WTC11 (cell line): ENCODE measurements at regions not wholly inside any gene's neighbourhood (a gene's known extent, or its start where the extent isn't known, plus 50 kb on each side); places are given as distances from the start of the nearest gene placed in this dataset.

Experiments used
- ATAC-seq: fragments of 200-7000 bp; cut with Tn5 transposase; 2 replicates; pipeline ENCODE4 v1.10.0; 2021; ENCODE audit warnings: mild to moderate bottlenecking, moderate library complexity
- CTCF ChIA-PET: fragments of 300-600 bp; sonication (Branson Sonifier 250); formaldehyde crosslinking; loops from one replicate; lab custom pipeline; 2021; ENCODE audit warnings: antibody characterized with exemption; lab: Charles Lee
- POLR2A ChIA-PET: fragments of 350-600 bp; sonication (Branson Sonifier 250); formaldehyde crosslinking; loops from one replicate; lab custom pipeline; 2021; ENCODE audit warnings: antibody characterized with exemption; lab: Charles Lee
- DNase-seq: peaks from one replicate; pipeline ENCODE4 v3.0.0; 2021; ENCODE audit warnings: low spot score
- H3K27ac Mint-ChIP-seq: 2 replicates; pipeline ENCODE4 v1.8.0; 2021; ENCODE audit warnings: mixed read lengths
- H3K27me3 Mint-ChIP-seq: 2 replicates; pipeline ENCODE4 v1.8.0; 2021; ENCODE audit warnings: low read depth, mild to moderate bottlenecking, moderate library complexity, mixed read lengths
- H3K36me3 Mint-ChIP-seq: 2 replicates; pipeline ENCODE4 v1.8.0; 2021; ENCODE audit warnings: mixed read lengths
- H3K4me1 Mint-ChIP-seq: 2 replicates; pipeline ENCODE4 v1.8.0; 2022; ENCODE audit warnings: mixed read lengths
- H3K4me3 Mint-ChIP-seq: 2 replicates; pipeline ENCODE4 v1.8.0; 2021; ENCODE audit warnings: mild to moderate bottlenecking, moderate library complexity, mixed read lengths
- H3K9me3 Mint-ChIP-seq: 2 replicates; pipeline ENCODE4 v1.8.0; 2021; ENCODE audit warnings: mixed read lengths
- E2F1 ChIP-seq: sonication (generic); formaldehyde crosslinking; IDR thresholded peaks from 2 replicates; pipeline ENCODE4 v1.8.0; 2022; ENCODE audit warnings: mild to moderate bottlenecking, missing genetic modification reagents
- ERG ChIP-seq: fragments of 250-450 bp; sonication (Bioruptor Pico); IDR thresholded peaks from 2 replicates; pipeline ENCODE4 v1.8.0; 2021; ENCODE audit warnings: mild to moderate bottlenecking
- FOXP1 ChIP-seq: sonication (generic); formaldehyde crosslinking; IDR thresholded peaks from 2 replicates; pipeline ENCODE4 v1.8.0; 2022; ENCODE audit warnings: missing genetic modification reagents, mild to moderate bottlenecking, moderate library complexity, borderline replicate concordance
- HMGXB4 ChIP-seq: sonication (generic); formaldehyde crosslinking; IDR thresholded peaks from 2 replicates; pipeline ENCODE4 v1.8.1; 2023; ENCODE audit warnings: mild to moderate bottlenecking, moderate library complexity, missing genetic modification reagents
- JAZF1 ChIP-seq: fragments of 250-450 bp; sonication (Bioruptor Pico); IDR thresholded peaks from 2 replicates; pipeline ENCODE4 v1.9.0; 2021; ENCODE audit warnings: moderate library complexity, mild to moderate bottlenecking, inconsistent platforms
- NFATC4 ChIP-seq: fragments of 250-450 bp; sonication (Bioruptor Pico); IDR thresholded peaks from 2 replicates; pipeline ENCODE4 v1.9.0; 2021; ENCODE audit warnings: mild to moderate bottlenecking
- NR2C2 ChIP-seq: sonication (generic); formaldehyde crosslinking; IDR thresholded peaks from 2 replicates; pipeline ENCODE4 v1.8.0; 2022; ENCODE audit warnings: mild to moderate bottlenecking, missing genetic modification reagents
- NR3C1 ChIP-seq: sonication (generic); formaldehyde crosslinking; conservative IDR thresholded peaks from 2 replicates; pipeline ENCODE4 v1.8.1; 2023; ENCODE audit warnings: low read depth, mild to moderate bottlenecking, missing genetic modification reagents
- PRDM15 ChIP-seq: sonication (generic); formaldehyde crosslinking; IDR thresholded peaks from 2 replicates; pipeline ENCODE4 v1.8.0; 2022; ENCODE audit warnings: missing genetic modification reagents
- PREB ChIP-seq: sonication (generic); formaldehyde crosslinking; IDR thresholded peaks from 2 replicates; pipeline ENCODE4 v1.8.1; 2022; ENCODE audit warnings: mild to moderate bottlenecking, missing genetic modification reagents, moderate library complexity, borderline replicate concordance
- RORB ChIP-seq: fragments of 250-450 bp; sonication (Bioruptor Pico); IDR thresholded peaks from 2 replicates; pipeline ENCODE4 v1.9.0; 2021; ENCODE audit warnings: mild to moderate bottlenecking
- ZBTB43 ChIP-seq: sonication (generic); formaldehyde crosslinking; IDR thresholded peaks from 2 replicates; pipeline ENCODE4 v1.8.1; 2023; ENCODE audit warnings: mild to moderate bottlenecking, missing genetic modification reagents
- ZNF263 ChIP-seq: sonication (generic); formaldehyde crosslinking; IDR thresholded peaks from 2 replicates; pipeline ENCODE4 v1.8.1; 2022; ENCODE audit warnings: low read depth, mild to moderate bottlenecking, moderate library complexity, missing genetic modification reagents
- ZNF423 ChIP-seq: fragments of 250-450 bp; sonication (Bioruptor Pico); IDR thresholded peaks from 2 replicates; pipeline ENCODE4 v2.1.2; 2022; ENCODE audit warnings: mild to moderate bottlenecking, moderate library complexity
- ZNF512 ChIP-seq: sonication (generic); formaldehyde crosslinking; IDR thresholded peaks from 2 replicates; pipeline ENCODE4 v1.8.1; 2022; ENCODE audit warnings: missing genetic modification reagents, borderline replicate concordance
- ZNF532 ChIP-seq: fragments of 250-450 bp; sonication (Bioruptor Pico); IDR thresholded peaks from 2 replicates; pipeline ENCODE4 v1.9.0; 2021; ENCODE audit warnings: mild to moderate bottlenecking, borderline replicate concordance

- no peaks in the 10 kb centered on the region for H3K36me3 Mint-ChIP-seq
- POLR2A ChIA-PET = no interaction called here
- DNase-seq (no peak), ATAC-seq (peak; percentile 41)
- H3K9me3 Mint-ChIP-seq = no peaks in the 10 kb centered on the region
- H3K4me1 Mint-ChIP-seq = peaks cover 25% of the 10 kb centered on the region
- no peak overlapping the region for H3K4me3 Mint-ChIP-seq
- CTCF ChIA-PET = no interaction called here
- H3K27me3 Mint-ChIP-seq = no peaks in the 10 kb centered on the region
- H3K27ac Mint-ChIP-seq = no peak overlapping the region
- TF ChIP-seq NR2C2 (CRISPR knock-in tag) (no peak), PREB (CRISPR knock-in tag) (no peak), JAZF1 (no peak), NFATC4 (no peak), HMGXB4 (CRISPR knock-in tag) (no peak), ZNF532 (CRISPR knock-in tag) (no peak), ZBTB43 (CRISPR knock-in tag) (no peak), ZNF263 (CRISPR knock-in tag) (no peak), ZNF512 (CRISPR knock-in tag) (no peak), FOXP1 (CRISPR knock-in tag) (no peak), ZNF423 (no peak)
Observed at GRCh38 chr1:57796616-57797015, 372.8 kb upstream of the DAB1 start.

- no peaks in the 10 kb centered on the region for H3K36me3 Mint-ChIP-seq
- H3K4me1 Mint-ChIP-seq = peaks cover 30% of the 10 kb centered on the region
- no peak for TF ChIP-seq ERG (CRISPR knock-in tag)
- TF ChIP-seq NR3C1 = no peak
- no peak for TF ChIP-seq E2F1 (CRISPR knock-in tag)
- TF ChIP-seq RORB = no peak
- TF ChIP-seq PRDM15 = no peak
- TF ChIP-seq, all 79 proteins: peak for 0
- ChIA-PET POLR2A (no interaction called here), CTCF (no interaction called here)
- DNase-seq (no peak), ATAC-seq (no peak)
- Mint-ChIP-seq H3K9me3 (no peaks in the 10 kb centered on the region), H3K4me3 (no peak overlapping the region), H3K27me3 (no peaks in the 10 kb centered on the region), H3K27ac (no peak overlapping the region)
Observed at GRCh38 chr1:57795886-57796285, 372.0 kb upstream of the DAB1 start.
